SK-N-SH (cell line): ENCODE measurements at regions not wholly inside any gene's neighbourhood (a gene's known extent, or its start where the extent isn't known, plus 50 kb on each side); places are given as distances from the start of the nearest gene placed in this dataset.

Experiments
- CTCF ChIA-PET: fragments of 300-600, 350-600 bp; formaldehyde crosslinking; extraction: SDS; loops from one replicate; lab custom pipeline; 2021; lab: Yijun Ruan, JAX
- POLR2A ChIA-PET: fragments of 350-600 bp; sonication (Branson Sonifier 250); formaldehyde crosslinking; extraction: SDS; loops from one replicate; lab custom pipeline; 2020; ENCODE audit warnings: antibody characterized with exemption, inconsistent platforms; lab: Yijun Ruan, JAX
- DNase-seq: peaks from one replicate; pipeline ENCODE4 v3.0.0; 2012
- H2AFZ ChIP-seq: fragments of 200-600 bp; sonication (generic); 2 replicates; pipeline ENCODE4 v1.8.1; 2016; ENCODE audit warnings: antibody characterized with exemption, mild to moderate bottlenecking, low read depth
- H3F3A ChIP-seq: fragments of 200-600 bp; sonication (generic); replicated peaks from 2 replicates; pipeline ENCODE3; 2016; ENCODE audit warnings: antibody characterized with exemption, mild to moderate bottlenecking; ENCODE audit not compliant: insufficient read depth
- H3K27ac ChIP-seq, 2 experiments: fragments of 200-500 bp in 1 of 2; fragments of 200-600 bp in 1 of 2; sonication (Bioruptor generic) in 1 of 2; sonication (generic), shearing (Covaris generic) in 1 of 2; 2 replicates each; pipeline versions ENCODE4 v1.5.1 to v1.6.1; 2014 to 2016; ENCODE audit warnings: low read depth in 2 of 2, inconsistent platforms in 1 of 2, low read length in 1 of 2, mild to moderate bottlenecking in 1 of 2, mixed read lengths in 1 of 2
- H3K27me3 ChIP-seq: fragments of 200-600 bp; sonication (generic), shearing (Covaris generic); 2 replicates; pipeline ENCODE4 v1.6.1; 2016; ENCODE audit warnings: mixed run types; ENCODE audit not compliant: insufficient read depth
- H3K36me3 ChIP-seq, 2 experiments: fragments of 200-500 bp in 1 of 2; fragments of 200-600 bp in 1 of 2; sonication (Bioruptor generic) in 1 of 2; sonication (generic) in 1 of 2; replicated peaks in 1 of 2; 2 replicates each; pipeline versions ENCODE3 to v1.5.1; 2014 to 2016; ENCODE audit warnings: low read length in 1 of 2, mild to moderate bottlenecking in 1 of 2; ENCODE audit not compliant: insufficient read depth in 2 of 2, control insufficient read depth in 1 of 2
- H3K4me1 ChIP-seq, 2 experiments: fragments of 200-500 bp in 1 of 2; fragments of 200-600 bp in 1 of 2; sonication (Bioruptor generic) in 1 of 2; sonication (generic), shearing (Covaris generic) in 1 of 2; 2 replicates each; pipeline versions ENCODE4 v1.5.1 to v1.6.1; 2014 to 2016; ENCODE audit warnings: low read depth in 1 of 2, low read length in 1 of 2, mixed run types in 1 of 2; ENCODE audit not compliant: insufficient read depth in 2 of 2, control insufficient read depth in 1 of 2
- H3K4me2 ChIP-seq: fragments of 200-600 bp; sonication (generic), shearing (Covaris generic); 2 replicates; pipeline ENCODE4 v1.6.1; 2017; ENCODE audit warnings: mixed run types
- H3K4me3 ChIP-seq, 2 experiments: fragments of 200-500 bp in 1 of 2; fragments of 200-600 bp in 1 of 2; sonication (Bioruptor generic) in 1 of 2; sonication (generic), shearing (Covaris generic) in 1 of 2; 2 replicates each; pipeline versions ENCODE4 v1.5.1 to v1.8.1; 2014 to 2016; ENCODE audit warnings: low read depth in 2 of 2, inconsistent platforms in 1 of 2, low read length in 1 of 2, mild to moderate bottlenecking in 1 of 2, mixed read lengths in 1 of 2, moderate library complexity in 1 of 2
- H3K79me2 ChIP-seq: fragments of 200-600 bp; sonication (generic); 2 replicates; pipeline ENCODE4 v1.8.1; 2017; ENCODE audit warnings: mild to moderate bottlenecking; ENCODE audit not compliant: insufficient read depth
- H3K9ac ChIP-seq: fragments of 200-600 bp; sonication (generic); 2 replicates; pipeline ENCODE4 v1.6.1; 2017; ENCODE audit warnings: mixed run types
- H3K9me2 ChIP-seq: fragments of 200-600 bp; sonication (generic); 2 replicates; pipeline ENCODE4 v1.6.1; 2017; ENCODE audit warnings: mixed run types
- H3K9me3 ChIP-seq: fragments of 200-600 bp; sonication (generic); 2 replicates; pipeline ENCODE4 v1.6.1; 2017; ENCODE audit warnings: mixed run types, mild to moderate bottlenecking, moderate library complexity
- H4K20me1 ChIP-seq: fragments of 200-600 bp; sonication (generic); 2 replicates; pipeline ENCODE4 v1.6.1; 2017; ENCODE audit warnings: mild to moderate bottlenecking, mixed run types; ENCODE audit not compliant: insufficient read depth
- CHD2 ChIP-seq: fragments of 150-350 bp; IDR thresholded peaks from 2 replicates; pipeline ENCODE4 v1.6.1; 2018; ENCODE audit warnings: low read length; ENCODE audit not compliant: partially characterized antibody
- CTCF ChIP-seq: fragments of 200-600 bp; sonication (generic); IDR thresholded peaks from 2 replicates; pipeline ENCODE4 v1.6.1; 2017; ENCODE audit warnings: antibody characterized with exemption, mild to moderate bottlenecking, moderate library complexity
- FOSL2 ChIP-seq: IDR thresholded peaks from 2 replicates; pipeline ENCODE4 v1.4.0; 2012; ENCODE audit warnings: low read depth, mild to moderate bottlenecking, moderate library complexity, borderline replicate concordance
- FOXJ3 ChIP-seq: sonication (generic); formaldehyde crosslinking; IDR thresholded peaks from 2 replicates; pipeline ENCODE4 v1.5.1; 2020; ENCODE audit warnings: mild to moderate bottlenecking, missing genetic modification reagents
- GATA2 ChIP-seq: sonication (generic); formaldehyde crosslinking; IDR thresholded peaks from 2 replicates; pipeline ENCODE4 v1.5.0; 2020; ENCODE audit warnings: mild to moderate bottlenecking, missing genetic modification reagents
- JUND ChIP-seq: IDR thresholded peaks from 2 replicates; pipeline ENCODE4 v1.4.0; 2012
- MAX ChIP-seq: IDR thresholded peaks from 2 replicates; pipeline ENCODE4 v1.4.0; 2012; ENCODE audit warnings: low read depth
- MEF2A ChIP-seq: IDR thresholded peaks from 2 replicates; pipeline ENCODE4 v1.4.0; 2012; ENCODE audit warnings: low read depth, borderline replicate concordance
- MXI1 ChIP-seq: IDR thresholded peaks from 2 replicates; pipeline ENCODE4 v1.6.1; 2012; ENCODE audit warnings: mild to moderate bottlenecking, low read depth, low read length, improper control_type of control experiment
- NRF1 ChIP-seq: IDR thresholded peaks from 2 replicates; pipeline ENCODE4 v1.6.1; 2012; ENCODE audit warnings: low read depth, mild to moderate bottlenecking, low read length
- REST ChIP-seq: IDR thresholded peaks from 2 replicates; pipeline ENCODE4 v1.6.1; 2012; ENCODE audit warnings: mild to moderate bottlenecking, low read depth, low read length, moderate library complexity
- RFX5 ChIP-seq: IDR thresholded peaks from 2 replicates; pipeline ENCODE4 v1.6.1; 2012; ENCODE audit warnings: mild to moderate bottlenecking, improper control_type of control experiment, low read length
- RXRA ChIP-seq: IDR thresholded peaks from 2 replicates; pipeline ENCODE4 v1.4.0; 2012; ENCODE audit warnings: low read depth, mild to moderate bottlenecking, borderline replicate concordance
- SIN3A ChIP-seq: IDR thresholded peaks from 2 replicates; pipeline ENCODE4 v1.6.1; 2012; ENCODE audit warnings: low read depth, mild to moderate bottlenecking, low read length, moderate library complexity, borderline replicate concordance
- SMC3 ChIP-seq: IDR thresholded peaks from 2 replicates; pipeline ENCODE4 v1.6.1; 2012; ENCODE audit warnings: low read depth, low read length, improper control_type of control experiment
- TCF12 ChIP-seq: IDR thresholded peaks from 2 replicates; pipeline ENCODE4 v1.4.0; 2012
- TEAD4 ChIP-seq: IDR thresholded peaks from 2 replicates; pipeline ENCODE4 v1.4.0; 2012; ENCODE audit warnings: mild to moderate bottlenecking, borderline replicate concordance; ENCODE audit not compliant: insufficient read depth
- USF2 ChIP-seq: fragments of 150-350 bp; IDR thresholded peaks from 2 replicates; pipeline ENCODE4 v1.6.1; 2017; ENCODE audit warnings: antibody characterized with exemption, low read length, low read depth, borderline replicate concordance
- ZBTB33 ChIP-seq: IDR thresholded peaks from 2 replicates; pipeline ENCODE4 v1.4.0; 2012; ENCODE audit warnings: low read depth, borderline replicate concordance
- WGBS: methylation state at CpG from one replicate; pipeline ENCODE4 v1.1.6; 2017; ENCODE audit warnings: low lambda C conversion rate; 5-methylcytosine and 5-hydroxymethylcytosine counted together

GRCh38 chr16:86270696-86271095 lies 239.6 kb upstream of the FOXF1 start:
- H4K20me1 ChIP-seq, result no peaks in the 10 kb centered on the region
- no peak overlapping the region for H3K4me3 ChIP-seq
- 2% methylated on average over 5 of the region's 7 CpGs for WGBS
- H3K79me2 ChIP-seq, result no peaks in the 10 kb centered on the region
- ChIA-PET CTCF (no interaction called here), POLR2A (no interaction called here)
- no peak overlapping the region for H3K27ac ChIP-seq
- no peak overlapping the region for H3K9ac ChIP-seq
- DNase-seq, result no peak
- no peaks in the 10 kb centered on the region for H3K36me3 ChIP-seq
- no peaks in the 10 kb centered on the region for H3K9me3 ChIP-seq
- no peak overlapping the region for H3K4me2 ChIP-seq
- no peaks in the 10 kb centered on the region for H3F3A ChIP-seq
- H3K4me1 ChIP-seq, result no peaks in the 10 kb centered on the region
- TF ChIP-seq NRF1 (no peak), TCF12 (no peak), MAX (no peak), ZBTB33 (no peak), TEAD4 (no peak), FOSL2 (no peak), CTCF (no peak), REST (no peak), CHD2 (no peak), FOXJ3 (CRISPR knock-in tag) (no peak), JUND (no peak), RXRA (no peak), SIN3A (no peak), GATA2 (CRISPR knock-in tag) (no peak), USF2 (no peak), MEF2A (no peak), RFX5 (no peak), MXI1 (no peak), SMC3 (no peak)
- peaks cover 22% of the 10 kb centered on the region; the same call in 1 of the 2 replicates for H3K27me3 ChIP-seq
- no peaks in the 10 kb centered on the region for H3K9me2 ChIP-seq
- H2AFZ ChIP-seq, result no peak overlapping the region
